LNCAP (cell line): ENCODE measurements at regions not wholly inside any gene's neighbourhood (a gene's known extent, or its start where the extent isn't known, plus 50 kb on each side); places are given as distances from the start of the nearest gene placed in this dataset.

Experiments
- TF ChIP-seq, protein P1 (sequence below): fragments of 450-650 bp; IDR thresholded peaks from 2 replicates; pipeline ENCODE4 v1.5.1; 2017; ENCODE audit warnings: mild to moderate bottlenecking

GRCh38 chr14:65190312-65190711, 88.0 kb upstream of the MAX start:
- TF ChIP-seq, protein P1, sequence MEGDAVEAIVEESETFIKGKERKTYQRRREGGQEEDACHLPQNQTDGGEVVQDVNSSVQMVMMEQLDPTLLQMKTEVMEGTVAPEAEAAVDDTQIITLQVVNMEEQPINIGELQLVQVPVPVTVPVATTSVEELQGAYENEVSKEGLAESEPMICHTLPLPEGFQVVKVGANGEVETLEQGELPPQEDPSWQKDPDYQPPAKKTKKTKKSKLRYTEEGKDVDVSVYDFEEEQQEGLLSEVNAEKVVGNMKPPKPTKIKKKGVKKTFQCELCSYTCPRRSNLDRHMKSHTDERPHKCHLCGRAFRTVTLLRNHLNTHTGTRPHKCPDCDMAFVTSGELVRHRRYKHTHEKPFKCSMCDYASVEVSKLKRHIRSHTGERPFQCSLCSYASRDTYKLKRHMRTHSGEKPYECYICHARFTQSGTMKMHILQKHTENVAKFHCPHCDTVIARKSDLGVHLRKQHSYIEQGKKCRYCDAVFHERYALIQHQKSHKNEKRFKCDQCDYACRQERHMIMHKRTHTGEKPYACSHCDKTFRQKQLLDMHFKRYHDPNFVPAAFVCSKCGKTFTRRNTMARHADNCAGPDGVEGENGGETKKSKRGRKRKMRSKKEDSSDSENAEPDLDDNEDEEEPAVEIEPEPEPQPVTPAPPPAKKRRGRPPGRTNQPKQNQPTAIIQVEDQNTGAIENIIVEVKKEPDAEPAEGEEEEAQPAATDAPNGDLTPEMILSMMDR, result no peak

DNA sequence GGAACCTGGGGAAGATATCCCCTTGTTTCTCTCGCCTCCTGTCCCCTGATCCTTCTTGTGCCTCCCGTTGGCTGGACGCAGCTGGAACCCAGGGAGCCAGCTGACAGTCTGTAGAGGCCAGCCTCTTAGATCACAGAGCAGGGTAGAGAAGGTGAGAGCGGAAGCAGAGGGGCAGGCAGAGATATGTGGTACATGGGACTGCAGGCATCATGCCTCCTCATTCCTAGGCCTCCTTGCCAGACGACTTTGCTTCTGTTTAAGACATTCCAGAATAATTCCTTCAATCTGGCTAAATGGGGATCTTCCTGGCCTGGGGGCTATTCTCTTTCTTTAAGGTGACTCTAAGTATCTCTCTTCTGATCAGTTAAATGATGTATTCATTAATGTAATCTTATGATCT, 89.4 kb upstream of the MAX start:
- TF ChIP-seq, protein P1, result no peak

GRCh38 chr14:65192686-65193085, 90.4 kb upstream of the MAX start:
- TF ChIP-seq, protein P1, result no peak

GRCh38 chr14:65193916-65194590, 91.7 kb upstream of the MAX start:
- TF ChIP-seq, protein P1, result no peak

DNA sequence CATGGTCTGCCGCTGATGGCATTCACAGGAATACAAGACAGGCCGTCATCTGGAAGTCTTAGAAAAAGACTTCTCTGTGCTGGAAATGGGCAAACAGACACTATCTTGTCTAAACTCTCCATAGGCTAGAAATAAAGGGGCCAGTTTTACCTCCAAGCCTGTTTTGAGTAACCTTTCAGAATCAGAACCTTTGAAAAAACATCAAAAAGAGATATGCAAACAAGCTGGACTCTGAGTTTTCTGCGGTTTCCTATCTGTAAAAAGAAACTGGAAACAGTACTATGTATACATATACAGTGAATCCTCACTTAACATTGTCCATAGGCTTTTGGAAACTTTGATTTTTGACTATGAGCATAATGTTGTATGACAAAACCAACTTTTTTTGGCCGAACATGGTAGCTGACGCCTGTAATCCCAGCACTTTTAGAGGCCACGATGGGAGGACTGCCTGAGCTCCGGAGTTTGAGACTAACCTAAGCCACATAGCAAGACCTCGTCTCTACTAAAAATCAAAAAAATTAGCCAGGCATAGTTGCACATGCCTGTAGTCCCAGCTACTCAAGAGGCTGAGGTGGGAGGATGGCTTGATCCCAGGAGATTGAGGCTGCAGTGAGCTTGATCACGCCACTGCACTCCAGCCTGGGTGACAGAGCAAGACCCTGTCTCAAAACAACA, 92.9 kb upstream of the MAX start:
- TF ChIP-seq, protein P1, result no peak

GRCh38 chr14:65198346-65198745, 96.0 kb upstream of the MAX start:
- TF ChIP-seq, protein P1, result no peak

DNA sequence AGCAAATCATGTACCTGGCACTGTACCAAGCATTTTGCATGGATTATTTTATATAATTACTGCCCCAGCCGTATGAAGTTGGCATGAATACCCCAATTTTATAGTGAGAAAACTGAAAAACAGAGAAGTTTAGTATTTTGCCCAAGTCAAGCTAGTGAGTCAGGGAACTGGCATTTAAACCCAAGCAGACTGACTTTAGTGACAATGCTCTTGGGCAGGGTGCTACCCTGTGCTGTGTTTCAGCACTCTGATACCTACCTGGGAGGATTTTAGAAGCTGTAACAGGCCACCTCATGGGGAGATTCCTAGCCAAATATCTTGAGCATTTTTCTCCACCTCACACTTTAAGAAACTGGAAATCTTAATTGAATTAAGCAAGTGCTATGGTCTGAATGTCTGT, 98.1 kb upstream of the MAX start:
- TF ChIP-seq, protein P1, result no peak
